SU-DHL-6 (cell line): ENCODE measurements at regions not wholly inside any gene's neighbourhood (a gene's known extent, or its start where the extent isn't known, plus 50 kb on each side); places are given as distances from the start of the nearest gene placed in this dataset.

Experiments used
- EZH2phosphoT487 ChIP-seq: fragments of 200-600 bp; sonication (generic), shearing (Covaris generic); conservative IDR thresholded peaks from 2 replicates; pipeline ENCODE4 v1.6.1; 2018; ENCODE audit warnings: mild to moderate bottlenecking, antibody characterized with exemption, low read length, moderate library complexity, mixed read lengths
- TF ChIP-seq, protein P1 (sequence below): fragments of 200-600 bp; sonication (generic); IDR thresholded peaks from one replicate; pipeline ENCODE4 v1.5.1; 2017; ENCODE audit warnings: antibody characterized with exemption, mild to moderate bottlenecking, low read length, moderate library complexity; ENCODE audit not compliant: insufficient read depth, poor library complexity, severe bottlenecking

GRCh38 chr2:77652499-77652898 is 130.3 kb upstream of the LRRTM4 start:
- TF ChIP-seq, protein P1, sequence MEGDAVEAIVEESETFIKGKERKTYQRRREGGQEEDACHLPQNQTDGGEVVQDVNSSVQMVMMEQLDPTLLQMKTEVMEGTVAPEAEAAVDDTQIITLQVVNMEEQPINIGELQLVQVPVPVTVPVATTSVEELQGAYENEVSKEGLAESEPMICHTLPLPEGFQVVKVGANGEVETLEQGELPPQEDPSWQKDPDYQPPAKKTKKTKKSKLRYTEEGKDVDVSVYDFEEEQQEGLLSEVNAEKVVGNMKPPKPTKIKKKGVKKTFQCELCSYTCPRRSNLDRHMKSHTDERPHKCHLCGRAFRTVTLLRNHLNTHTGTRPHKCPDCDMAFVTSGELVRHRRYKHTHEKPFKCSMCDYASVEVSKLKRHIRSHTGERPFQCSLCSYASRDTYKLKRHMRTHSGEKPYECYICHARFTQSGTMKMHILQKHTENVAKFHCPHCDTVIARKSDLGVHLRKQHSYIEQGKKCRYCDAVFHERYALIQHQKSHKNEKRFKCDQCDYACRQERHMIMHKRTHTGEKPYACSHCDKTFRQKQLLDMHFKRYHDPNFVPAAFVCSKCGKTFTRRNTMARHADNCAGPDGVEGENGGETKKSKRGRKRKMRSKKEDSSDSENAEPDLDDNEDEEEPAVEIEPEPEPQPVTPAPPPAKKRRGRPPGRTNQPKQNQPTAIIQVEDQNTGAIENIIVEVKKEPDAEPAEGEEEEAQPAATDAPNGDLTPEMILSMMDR = no peak
- no peak for TF ChIP-seq EZH2phosphoT487
